Sciatic nerve (tissue), 2 donors: ENCODE measurements at regions not wholly inside any gene's neighbourhood (a gene's known extent, or its start where the extent isn't known, plus 50 kb on each side); places are given as distances from the start of the nearest gene placed in this dataset.
A peak's percentile ranks its signal among the peaks of the same experiment; 100 is the strongest.
"Not testable (repeated sequence)": the region's sequence is repeated elsewhere in the genome, so short reads cannot be mapped to it uniquely, and the experiment has no call there.

Source experiments
- ATAC-seq: fragments of 200-7000 bp; cut with Tn5 transposase; one replicate; pipeline ENCODE4 v1.9.1; 2020; ENCODE audit warnings: mild to moderate bottlenecking, moderate library complexity
- DNase-seq: peaks from one replicate; pipeline ENCODE4 v3.0.0-alpha.2; 2020; ENCODE audit warnings: low spot score
- intact Hi-C: fragments of 100-400 bp; cut with DNase I; formaldehyde crosslinking; loops from one replicate; pipeline ENCODE4 v1.14.2; 2022
- donor health status: DM: no; HTN: no; CAD: no.
- donor health status: DM: no; HTN: no; CAD: no.

GRCh38 chr5:17928581-17928981 is 294.3 kb downstream of the TAF11L14 start:
- DNase-seq (peak; percentile 60), ATAC-seq (peak; percentile 91)
- intact Hi-C loops = no loop called here

DNA sequence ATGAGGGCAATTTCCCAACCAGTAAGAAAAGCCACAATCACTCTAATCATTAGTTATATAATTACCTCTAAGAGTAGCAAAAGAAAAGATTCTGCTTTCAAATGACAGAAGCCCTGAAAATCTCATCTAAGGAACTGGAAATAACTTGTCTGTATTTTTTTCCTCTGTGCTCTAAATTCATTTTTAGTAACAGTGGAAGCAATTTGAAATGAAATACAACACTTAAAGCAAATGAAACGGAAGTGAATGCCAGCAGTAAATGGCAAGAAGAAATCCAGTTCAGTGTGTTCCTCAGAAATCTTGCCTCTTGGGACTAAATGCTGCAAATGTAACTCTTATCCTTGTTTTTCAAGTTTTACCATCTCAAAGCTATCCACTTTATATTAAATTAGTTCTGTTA is 294.9 kb downstream of the TAF11L14 start:
- intact Hi-C loops = no loop called here
- DNase-seq (no peak), ATAC-seq (no peak)

DNA sequence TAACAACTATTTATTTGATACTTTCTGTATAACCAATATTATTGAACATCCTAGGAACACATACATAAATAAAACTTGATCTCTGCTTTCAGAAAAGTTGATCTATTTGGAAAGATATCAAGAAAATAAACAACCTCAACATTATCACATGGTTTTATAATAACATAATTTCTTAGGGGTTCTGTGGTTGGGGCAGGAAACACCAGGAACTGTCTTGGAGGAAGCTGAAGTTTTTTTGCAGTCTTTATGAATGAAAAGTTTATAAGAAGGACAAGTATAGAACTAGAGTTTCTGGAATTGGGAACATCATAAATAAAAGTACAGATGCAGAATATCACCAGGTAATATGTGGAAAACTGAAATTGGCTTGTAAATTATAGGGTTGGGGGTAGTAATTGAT is 296.1 kb downstream of the TAF11L14 start:
- DNase-seq (no peak), ATAC-seq (no peak)
- intact Hi-C loops = no loop called here

- ATAC-seq (no peak), DNase-seq (no peak)
- intact Hi-C loops = no loop called here
Observed at GRCh38 chr5:17944046-17944445, 309.8 kb downstream of the TAF11L14 start.

DNA sequence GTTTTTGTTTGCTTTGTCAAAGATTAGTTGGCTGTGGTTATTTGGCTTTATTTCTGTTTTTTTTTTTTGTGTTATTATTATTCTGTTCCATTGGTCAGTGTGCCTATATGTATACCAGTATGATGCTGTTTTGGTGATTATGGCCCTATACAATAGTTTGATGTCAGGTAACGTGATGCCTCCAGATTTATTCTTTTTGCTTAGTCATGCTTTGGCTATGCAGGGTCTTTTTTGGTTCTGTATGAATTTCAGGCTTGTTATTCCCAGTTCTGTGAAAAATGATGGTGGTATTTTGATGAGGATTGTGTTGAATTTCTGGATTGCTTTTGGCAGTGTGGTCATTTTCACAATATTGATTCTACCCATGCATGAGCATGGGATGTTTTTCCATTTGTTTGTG is 312.8 kb downstream of the TAF11L14 start:
- no peak for DNase-seq
- intact Hi-C loops = no loop called here
- no peak for ATAC-seq

DNA sequence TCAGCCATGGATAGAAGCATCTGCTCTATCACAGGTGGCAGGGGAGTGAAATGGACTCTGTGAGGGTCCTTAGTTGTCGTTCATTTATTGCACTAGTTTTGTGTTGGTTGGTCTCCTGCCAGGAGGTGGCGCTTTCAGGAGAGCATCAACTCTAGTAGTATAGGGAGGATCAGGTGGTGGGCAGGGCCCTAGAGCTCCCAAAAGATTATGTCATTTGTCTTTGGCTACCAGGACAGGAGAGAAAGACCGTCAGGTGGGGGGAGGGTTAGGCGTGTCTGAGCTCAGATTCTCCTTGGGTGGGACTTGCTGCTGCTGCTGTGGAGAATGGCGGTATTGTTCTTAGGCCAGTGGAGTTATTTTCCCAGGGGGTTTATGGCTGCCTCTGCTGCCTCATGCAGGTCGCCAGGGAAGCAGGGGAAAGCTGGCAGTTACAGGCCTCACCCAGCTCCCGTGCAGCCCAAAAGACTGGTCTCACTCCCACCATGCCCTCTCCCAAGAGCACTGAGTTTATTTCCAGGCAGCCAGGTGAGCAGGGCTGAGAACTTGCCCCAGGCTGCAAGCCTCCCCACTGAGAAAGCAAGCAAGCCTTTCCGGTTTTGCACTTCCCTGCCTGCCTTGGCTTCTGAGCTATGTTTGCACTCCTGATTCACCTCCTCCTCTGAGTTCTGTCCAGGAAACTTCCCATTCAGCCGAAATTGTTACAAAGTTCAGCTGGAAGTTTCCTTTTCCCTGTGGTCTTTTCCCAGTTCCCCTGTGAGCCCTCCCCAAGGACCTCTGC is 317.3 kb downstream of the TAF11L14 start:
- intact Hi-C loops = no loop called here
- ATAC-seq (no peak), DNase-seq (no peak)

DNA sequence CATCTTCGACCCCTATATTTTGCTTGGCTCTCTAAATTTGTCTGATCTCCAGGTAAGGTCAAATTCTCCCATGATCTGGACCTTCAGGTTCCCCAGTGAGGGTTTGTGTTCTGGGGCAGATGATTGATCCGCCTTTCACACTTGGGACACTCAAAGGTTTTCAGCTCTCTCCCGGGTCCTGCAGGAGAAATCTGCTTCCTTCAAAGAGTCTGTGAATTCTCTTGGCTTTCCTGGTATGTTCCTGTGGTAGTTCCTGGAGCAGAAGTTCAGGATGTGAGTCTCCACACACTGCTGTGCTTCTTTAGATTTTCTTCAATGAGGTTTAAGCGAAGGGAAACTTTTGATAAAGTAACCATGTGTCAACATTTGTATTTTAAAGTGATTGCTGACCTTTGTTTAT is 318.0 kb downstream of the TAF11L14 start:
- DNase-seq = no peak
- intact Hi-C loops = no loop called here
- ATAC-seq = no peak

DNA sequence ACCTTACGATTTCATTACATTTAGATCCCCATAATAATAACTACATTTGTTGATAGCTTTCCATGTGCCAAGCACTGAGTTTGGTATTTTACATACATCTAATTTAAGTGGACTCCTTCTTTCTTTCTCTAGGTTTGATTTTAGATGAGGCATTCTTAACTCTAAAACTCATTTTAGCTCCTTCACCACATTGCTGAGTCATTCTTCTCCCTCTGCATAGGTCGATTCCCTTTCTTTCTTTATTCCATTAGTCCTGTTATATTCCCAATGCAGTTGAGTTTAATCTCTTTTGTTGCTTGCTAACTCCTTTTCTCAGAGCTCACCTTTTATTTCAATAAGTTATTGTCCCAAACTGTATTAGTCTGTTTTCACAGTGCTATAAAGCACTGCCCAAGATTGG is 329.8 kb downstream of the TAF11L14 start:
- ATAC-seq = no peak
- intact Hi-C loops = no loop called here
- DNase-seq = no peak

DNA sequence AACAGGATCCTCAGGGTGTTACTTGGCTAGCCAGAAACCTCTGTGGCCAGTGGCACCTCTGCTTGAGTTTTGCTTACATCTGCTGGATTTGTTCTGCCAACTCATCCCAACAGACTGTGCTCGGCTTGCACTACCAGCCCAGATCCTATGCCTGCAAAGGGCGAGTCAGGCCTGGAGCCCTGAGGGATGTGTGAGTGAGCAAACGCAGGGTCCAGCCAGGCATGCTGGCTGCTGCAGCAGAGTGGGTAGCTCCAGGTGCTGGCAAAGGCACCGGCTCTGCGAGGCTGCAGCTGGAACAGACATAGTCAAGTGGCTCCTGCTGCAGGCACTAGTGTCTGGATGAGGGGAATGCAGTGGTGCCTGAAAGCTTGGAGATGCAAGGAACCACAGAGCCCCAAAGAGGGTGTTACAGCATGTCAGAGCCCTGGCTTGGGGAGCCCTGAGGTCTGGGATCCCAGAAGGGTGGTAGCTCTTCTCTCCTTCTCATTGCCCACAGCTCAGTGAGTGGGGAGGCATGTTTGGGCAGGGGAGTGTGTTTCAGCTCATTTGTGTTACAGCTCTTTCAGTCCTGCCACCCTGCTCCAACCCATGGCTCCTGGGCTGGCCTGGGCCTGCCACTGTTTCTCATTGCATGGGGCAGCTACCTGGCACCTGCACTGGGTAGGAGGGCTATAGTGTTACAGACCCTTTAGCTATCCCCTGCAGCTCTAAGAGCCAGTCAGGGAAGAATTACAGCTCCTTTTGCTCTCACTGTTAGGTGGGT is 332.6 kb downstream of the TAF11L14 start:
- DNase-seq (no peak), ATAC-seq (no peak)

DNA sequence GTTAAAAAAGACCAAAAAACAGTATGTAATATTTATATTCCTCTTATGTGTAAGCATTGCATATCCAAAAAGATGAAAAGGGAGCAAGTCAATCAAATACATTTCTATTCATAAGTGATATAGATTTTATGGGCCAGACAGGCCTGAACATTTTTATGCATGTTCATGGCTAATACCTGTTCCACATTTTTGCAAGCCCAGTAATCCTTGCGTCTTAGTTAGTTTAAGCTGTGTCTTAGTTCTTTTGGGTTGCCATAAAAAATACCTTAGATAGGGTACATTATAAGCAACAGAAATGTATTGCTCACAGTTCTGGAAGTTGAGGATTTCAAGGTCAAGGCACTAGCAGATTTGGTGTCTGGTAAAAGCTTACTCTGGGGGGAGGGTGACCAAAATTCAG is 342.1 kb downstream of the TAF11L14 start:
- ATAC-seq = no peak
- intact Hi-C loops = no loop called here
- DNase-seq = no peak

More for the DNA sequence above, 332.6 kb downstream of the TAF11L14 start:
- intact Hi-C loops = no loop called here

- no peak for DNase-seq
- intact Hi-C loops = no loop called here
- ATAC-seq = no peak
Observed at GRCh38 chr5:17978954-17979353, 344.7 kb downstream of the TAF11L14 start.

- ATAC-seq, intact Hi-C loops, DNase-seq: not testable (repeated sequence)
Observed at GRCh38 chr5:17982626-17983025, 348.4 kb downstream of the TAF11L14 start.

DNA sequence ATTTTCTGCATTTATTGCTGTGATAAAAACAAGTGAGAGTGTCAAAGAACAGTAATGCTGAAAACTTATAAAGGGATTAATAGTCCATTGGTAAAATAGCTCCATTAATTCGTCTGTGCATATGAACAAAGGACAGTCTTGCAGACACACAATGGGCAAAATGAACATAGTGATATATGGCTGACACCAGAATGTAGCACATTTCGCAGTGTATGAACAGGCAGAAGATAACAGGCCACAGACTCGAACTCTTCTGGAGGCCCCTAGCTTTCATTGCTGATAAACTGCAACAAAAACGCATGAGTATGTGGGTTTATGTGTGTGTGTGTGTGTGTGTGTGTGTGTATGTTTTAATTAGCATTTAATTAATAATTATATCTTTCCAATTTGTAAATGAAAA is 354.8 kb downstream of the TAF11L14 start:
- ATAC-seq = no peak

GRCh38 chr5:17989567-17990563 is 355.6 kb downstream of the TAF11L14 start:
- no peak for ATAC-seq
- intact Hi-C loops = no loop called here
- no peak for DNase-seq

More for the DNA sequence above, 354.8 kb downstream of the TAF11L14 start:
- no peak for DNase-seq
- intact Hi-C loops = no loop called here

DNA sequence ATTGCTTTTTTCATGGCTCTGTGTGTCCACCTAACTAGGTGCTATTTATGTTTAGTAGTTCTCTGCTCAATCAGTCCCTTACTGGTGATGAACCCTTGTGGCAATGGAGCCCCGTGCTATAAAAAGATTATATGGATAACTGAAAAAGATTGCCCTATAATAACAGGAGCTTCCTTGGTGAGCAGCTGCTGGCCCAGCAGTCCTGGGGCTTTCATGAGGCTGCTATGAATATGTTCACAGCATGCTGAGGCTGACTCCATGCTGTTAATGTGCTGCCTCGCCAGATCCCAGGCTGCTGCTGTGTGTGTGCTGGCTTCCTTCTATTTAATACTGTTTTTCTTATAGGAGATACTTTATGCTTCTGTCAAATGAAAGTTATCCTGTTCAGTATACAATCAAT is 357.5 kb downstream of the TAF11L14 start:
- no peak for DNase-seq
- ATAC-seq = no peak
- intact Hi-C loops = no loop called here

- ATAC-seq = no peak
- intact Hi-C loops = no loop called here
- no peak for DNase-seq
Observed at GRCh38 chr5:17992291-17992690, 358.0 kb downstream of the TAF11L14 start.

- intact Hi-C loops = no loop called here
- ATAC-seq (no peak), DNase-seq (no peak)
Observed at GRCh38 chr5:17995997-17996396, 361.7 kb downstream of the TAF11L14 start.

- no peak for DNase-seq
- intact Hi-C loops = no loop called here
- ATAC-seq = no peak
Observed at GRCh38 chr5:17999858-18000257, 365.6 kb downstream of the TAF11L14 start.

DNA sequence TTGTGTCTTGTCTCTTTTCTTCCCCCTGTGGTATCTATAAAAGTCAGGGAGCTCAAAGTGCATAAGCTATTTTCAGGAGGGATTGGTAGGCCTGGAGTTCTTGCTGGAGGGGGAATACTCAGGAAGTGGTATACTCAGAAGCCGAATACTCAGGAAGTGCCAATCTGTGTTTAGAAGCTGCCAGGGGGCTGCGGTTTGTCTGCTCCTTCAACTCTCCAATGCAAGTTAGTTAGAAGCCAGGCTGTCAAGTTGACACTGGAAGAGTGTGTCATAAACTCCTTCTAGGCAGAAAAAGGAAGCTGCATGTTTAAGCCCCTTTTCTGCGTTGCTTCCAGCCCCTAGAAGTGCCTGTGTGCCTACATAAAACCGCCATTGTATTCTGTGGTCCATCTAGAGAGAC is 366.5 kb downstream of the TAF11L14 start:
- no peak for DNase-seq
- intact Hi-C loops = no loop called here
- no peak for ATAC-seq
